HL-60 (cell line): ENCODE measurements at regions not wholly inside any gene's neighbourhood (a gene's known extent, or its start where the extent isn't known, plus 50 kb on each side); places are given as distances from the start of the nearest gene placed in this dataset.

Experiments used
- DNase-seq, 2 experiments: peaks; one replicate each; pipeline ENCODE4 v3.0.0-alpha.2; 2010 to 2020; ENCODE audit warnings: low read depth in 1 of 2, low spot score in 1 of 2
- H3K27ac ChIP-seq: fragments of 250-450 bp; sonication (Bioruptor Pico); replicated peaks from 2 replicates; pipeline ENCODE4 v1.5.1; 2020; ENCODE audit warnings: mild to moderate bottlenecking, moderate library complexity
- H3K27me3 ChIP-seq: fragments of 250-450 bp; sonication (Bioruptor Pico); 2 replicates; pipeline ENCODE4 v1.5.1; 2021; ENCODE audit warnings: mild to moderate bottlenecking, moderate library complexity; ENCODE audit not compliant: insufficient read depth, poor library complexity, severe bottlenecking
- H3K4me3 ChIP-seq: replicated peaks from 2 replicates; pipeline ENCODE4 v1.5.1; 2011; ENCODE audit warnings: mild to moderate bottlenecking, control low read depth, low read length; ENCODE audit not compliant: insufficient read depth
- GABPA ChIP-seq: IDR thresholded peaks from 2 replicates; pipeline ENCODE4 v1.6.1; 2012; ENCODE audit warnings: low read depth
- POLR2AphosphoS5 ChIP-seq: IDR thresholded peaks from 2 replicates; pipeline ENCODE4 v1.6.1; 2012; ENCODE audit warnings: low read depth
- SPI1 ChIP-seq: IDR thresholded peaks from 2 replicates; pipeline ENCODE4 v1.6.1; 2012; ENCODE audit warnings: low read depth, mild to moderate bottlenecking, borderline replicate concordance
- TF ChIP-seq, protein P1 (sequence below): IDR thresholded peaks from one replicate; pipeline ENCODE4 v1.5.1; 2011; ENCODE audit warnings: low read length, control low read depth, inconsistent platforms; ENCODE audit not compliant: insufficient read depth
- TF ChIP-seq, protein P2 (sequence below): IDR thresholded peaks from 2 replicates; pipeline ENCODE4 v1.6.1; 2012; ENCODE audit warnings: low read depth; ENCODE audit not compliant: insufficient replicate concordance

DNA sequence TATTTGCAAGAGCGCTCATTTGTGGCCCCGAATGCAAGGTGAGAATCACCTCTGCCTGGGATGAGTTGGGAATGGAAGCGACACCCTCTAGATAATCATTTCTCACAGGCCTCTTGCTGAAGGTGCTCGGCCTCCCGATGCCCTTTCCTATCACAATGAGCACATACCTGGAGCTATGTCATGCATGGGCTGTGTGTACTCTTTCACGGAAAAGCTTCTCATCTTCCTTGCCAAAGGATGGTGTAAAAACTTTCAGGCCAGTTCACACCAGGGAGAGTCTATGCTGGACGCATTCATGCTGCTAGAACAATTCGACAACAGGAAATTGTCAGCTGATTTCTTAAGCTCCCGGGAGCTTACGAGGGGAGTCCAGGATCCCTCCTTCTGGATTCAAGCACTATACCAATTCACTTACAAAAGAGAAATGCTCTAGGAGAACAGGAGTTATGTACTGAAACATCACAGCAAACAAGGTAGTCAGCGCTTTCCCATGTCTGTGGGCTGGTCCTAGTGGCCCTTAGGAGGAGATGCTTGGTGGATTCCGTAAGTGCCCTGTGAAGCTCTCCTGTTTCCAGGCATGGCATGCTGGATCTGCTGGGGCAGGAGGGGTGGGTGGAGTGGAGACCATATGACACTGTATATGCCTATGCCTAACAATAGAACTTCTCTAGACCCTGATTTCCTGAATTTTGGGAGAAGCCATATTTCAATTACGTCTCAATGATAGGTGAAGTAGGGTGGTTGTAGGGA is 53.1 kb upstream of the B3GAT1 start:
- H3K4me3 ChIP-seq: no peak overlapping the region
- no peak for DNase-seq
- TF ChIP-seq, protein P1, sequence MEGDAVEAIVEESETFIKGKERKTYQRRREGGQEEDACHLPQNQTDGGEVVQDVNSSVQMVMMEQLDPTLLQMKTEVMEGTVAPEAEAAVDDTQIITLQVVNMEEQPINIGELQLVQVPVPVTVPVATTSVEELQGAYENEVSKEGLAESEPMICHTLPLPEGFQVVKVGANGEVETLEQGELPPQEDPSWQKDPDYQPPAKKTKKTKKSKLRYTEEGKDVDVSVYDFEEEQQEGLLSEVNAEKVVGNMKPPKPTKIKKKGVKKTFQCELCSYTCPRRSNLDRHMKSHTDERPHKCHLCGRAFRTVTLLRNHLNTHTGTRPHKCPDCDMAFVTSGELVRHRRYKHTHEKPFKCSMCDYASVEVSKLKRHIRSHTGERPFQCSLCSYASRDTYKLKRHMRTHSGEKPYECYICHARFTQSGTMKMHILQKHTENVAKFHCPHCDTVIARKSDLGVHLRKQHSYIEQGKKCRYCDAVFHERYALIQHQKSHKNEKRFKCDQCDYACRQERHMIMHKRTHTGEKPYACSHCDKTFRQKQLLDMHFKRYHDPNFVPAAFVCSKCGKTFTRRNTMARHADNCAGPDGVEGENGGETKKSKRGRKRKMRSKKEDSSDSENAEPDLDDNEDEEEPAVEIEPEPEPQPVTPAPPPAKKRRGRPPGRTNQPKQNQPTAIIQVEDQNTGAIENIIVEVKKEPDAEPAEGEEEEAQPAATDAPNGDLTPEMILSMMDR: no peak
- no peak for TF ChIP-seq POLR2AphosphoS5
- TF ChIP-seq GABPA: no peak
- no peak for TF ChIP-seq SPI1
- TF ChIP-seq, protein P2, sequence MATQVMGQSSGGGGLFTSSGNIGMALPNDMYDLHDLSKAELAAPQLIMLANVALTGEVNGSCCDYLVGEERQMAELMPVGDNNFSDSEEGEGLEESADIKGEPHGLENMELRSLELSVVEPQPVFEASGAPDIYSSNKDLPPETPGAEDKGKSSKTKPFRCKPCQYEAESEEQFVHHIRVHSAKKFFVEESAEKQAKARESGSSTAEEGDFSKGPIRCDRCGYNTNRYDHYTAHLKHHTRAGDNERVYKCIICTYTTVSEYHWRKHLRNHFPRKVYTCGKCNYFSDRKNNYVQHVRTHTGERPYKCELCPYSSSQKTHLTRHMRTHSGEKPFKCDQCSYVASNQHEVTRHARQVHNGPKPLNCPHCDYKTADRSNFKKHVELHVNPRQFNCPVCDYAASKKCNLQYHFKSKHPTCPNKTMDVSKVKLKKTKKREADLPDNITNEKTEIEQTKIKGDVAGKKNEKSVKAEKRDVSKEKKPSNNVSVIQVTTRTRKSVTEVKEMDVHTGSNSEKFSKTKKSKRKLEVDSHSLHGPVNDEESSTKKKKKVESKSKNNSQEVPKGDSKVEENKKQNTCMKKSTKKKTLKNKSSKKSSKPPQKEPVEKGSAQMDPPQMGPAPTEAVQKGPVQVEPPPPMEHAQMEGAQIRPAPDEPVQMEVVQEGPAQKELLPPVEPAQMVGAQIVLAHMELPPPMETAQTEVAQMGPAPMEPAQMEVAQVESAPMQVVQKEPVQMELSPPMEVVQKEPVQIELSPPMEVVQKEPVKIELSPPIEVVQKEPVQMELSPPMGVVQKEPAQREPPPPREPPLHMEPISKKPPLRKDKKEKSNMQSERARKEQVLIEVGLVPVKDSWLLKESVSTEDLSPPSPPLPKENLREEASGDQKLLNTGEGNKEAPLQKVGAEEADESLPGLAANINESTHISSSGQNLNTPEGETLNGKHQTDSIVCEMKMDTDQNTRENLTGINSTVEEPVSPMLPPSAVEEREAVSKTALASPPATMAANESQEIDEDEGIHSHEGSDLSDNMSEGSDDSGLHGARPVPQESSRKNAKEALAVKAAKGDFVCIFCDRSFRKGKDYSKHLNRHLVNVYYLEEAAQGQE: no peak
- peaks cover 2% of the 10 kb centered on the region for H3K27me3 ChIP-seq
- H3K27ac ChIP-seq: no peak overlapping the region

DNA sequence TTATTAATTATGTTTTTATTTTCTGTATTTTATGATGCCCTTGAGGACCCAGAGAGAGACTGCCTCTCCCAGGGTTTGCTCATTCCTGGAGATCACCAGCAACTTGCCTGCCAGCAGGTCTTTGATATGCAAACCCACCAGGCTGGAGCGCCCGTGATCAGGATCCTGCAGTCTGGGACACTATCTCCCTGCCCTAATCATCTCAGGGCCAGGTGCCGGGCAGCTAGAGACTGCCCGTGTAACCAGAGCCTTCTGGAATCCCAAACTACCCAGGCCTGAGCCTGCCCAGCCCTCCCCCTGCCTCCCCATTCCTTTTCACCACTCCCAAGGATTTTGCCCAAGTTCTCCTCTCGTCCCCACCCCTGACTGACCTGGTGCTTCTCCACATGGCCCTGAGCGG is 52.2 kb upstream of the B3GAT1 start:
- TF ChIP-seq, protein P2: no peak
- no peak for TF ChIP-seq GABPA
- no peaks in the 10 kb centered on the region for H3K27me3 ChIP-seq

DNA sequence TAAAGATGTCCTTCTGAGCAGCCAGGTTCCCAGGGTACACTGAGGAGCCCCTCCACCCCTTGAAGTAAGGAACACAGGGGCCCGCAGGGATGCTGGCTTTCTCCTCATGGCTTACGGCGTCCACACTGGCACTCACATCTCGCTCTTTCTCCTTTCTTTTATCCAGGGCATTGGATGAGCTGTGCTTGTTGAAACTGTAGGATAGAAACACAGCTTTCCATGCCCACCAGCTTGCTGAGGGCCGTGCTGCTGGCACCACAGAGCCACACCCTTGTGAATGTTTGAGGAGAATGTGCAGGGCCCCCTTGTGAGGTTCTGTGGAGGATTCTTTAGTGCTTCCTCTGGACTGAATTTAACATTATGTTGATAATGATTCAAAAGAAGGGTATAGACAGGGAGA is 51.7 kb upstream of the B3GAT1 start:
- no peaks in the 10 kb centered on the region for H3K27me3 ChIP-seq
- TF ChIP-seq GABPA: no peak

More for the DNA sequence above, 52.2 kb upstream of the B3GAT1 start:
- DNase-seq: no peak
- no peak overlapping the region for H3K4me3 ChIP-seq
- H3K27ac ChIP-seq: no peak overlapping the region

More for the DNA sequence above, 51.7 kb upstream of the B3GAT1 start:
- DNase-seq: no peak
- Histone ChIP-seq H3K27ac (no peak overlapping the region), H3K4me3 (no peak overlapping the region)
